Trophoblast cell (in vitro differentiated cells and primary cell): ENCODE measurements at regions not wholly inside any gene's neighbourhood (a gene's known extent, or its start where the extent isn't known, plus 50 kb on each side); places are given as distances from the start of the nearest gene placed in this dataset.

Experiments
- DNase-seq, 2 donors: peaks; one replicate each; pipeline ENCODE4 v3.0.0-alpha.2; 2016
- H2AFZ ChIP-seq: 2 replicates; pipeline ENCODE4 v1.6.1; 2013; ENCODE audit warnings: low read length, moderate library complexity, mild to moderate bottlenecking; ENCODE audit not compliant: insufficient read depth, poor library complexity
- H2AK5ac ChIP-seq: 2 replicates; pipeline ENCODE4 v1.6.1; 2013; ENCODE audit warnings: mild to moderate bottlenecking, low read length
- H2BK120ac ChIP-seq: 2 replicates; pipeline ENCODE4 v1.6.1; 2013; ENCODE audit warnings: low read length, mild to moderate bottlenecking, moderate library complexity; ENCODE audit not compliant: insufficient read depth, poor library complexity
- H2BK12ac ChIP-seq: 2 replicates; pipeline ENCODE4 v1.6.1; 2013; ENCODE audit warnings: mild to moderate bottlenecking, low read length, moderate library complexity
- H2BK5ac ChIP-seq: 2 replicates; pipeline ENCODE4 v1.6.1; 2013; ENCODE audit warnings: low read length, low read depth, moderate library complexity, mild to moderate bottlenecking; ENCODE audit not compliant: poor library complexity
- H3K14ac ChIP-seq: 2 replicates; pipeline ENCODE4 v1.6.1; 2013; ENCODE audit warnings: mild to moderate bottlenecking, low read length
- H3K18ac ChIP-seq: 2 replicates; pipeline ENCODE4 v1.6.1; 2013; ENCODE audit warnings: mild to moderate bottlenecking, low read length
- H3K23ac ChIP-seq: 2 replicates; pipeline ENCODE4 v1.6.1; 2013; ENCODE audit warnings: low read length
- H3K27ac ChIP-seq: 2 replicates; pipeline ENCODE4 v1.5.1; 2013; ENCODE audit warnings: low read depth, mild to moderate bottlenecking, inconsistent platforms, low read length, moderate library complexity
- H3K27me3 ChIP-seq: 2 replicates; pipeline ENCODE4 v1.6.1; 2013; ENCODE audit warnings: inconsistent platforms, mild to moderate bottlenecking, low read length, moderate library complexity; ENCODE audit not compliant: insufficient read depth
- H3K36me3 ChIP-seq, 2 experiments: 1 replicate in 1 of 2; 2 replicates in 1 of 2; pipeline ENCODE4 v1.6.1; 2013; ENCODE audit warnings: low read length in 2 of 2, mild to moderate bottlenecking in 2 of 2, moderate library complexity in 1 of 2; ENCODE audit not compliant: insufficient read depth in 2 of 2, control insufficient read depth in 1 of 2
- H3K4ac ChIP-seq: 2 replicates; pipeline ENCODE4 v1.6.1; 2013; ENCODE audit warnings: low read depth, mild to moderate bottlenecking, low read length, moderate library complexity
- H3K4me1 ChIP-seq, 2 experiments: 1 replicate in 1 of 2; 2 replicates in 1 of 2; pipeline ENCODE4 v1.6.1; 2013; ENCODE audit warnings: low read length in 2 of 2, mild to moderate bottlenecking in 2 of 2, moderate library complexity in 1 of 2; ENCODE audit not compliant: insufficient read depth in 2 of 2, control insufficient read depth in 1 of 2
- H3K4me2 ChIP-seq: 2 replicates; pipeline ENCODE4 v1.6.1; 2013; ENCODE audit warnings: inconsistent platforms, mild to moderate bottlenecking, low read length, moderate library complexity
- H3K4me3 ChIP-seq: 2 replicates; pipeline ENCODE4 v1.5.1; 2013; ENCODE audit warnings: mild to moderate bottlenecking, low read depth, low read length, inconsistent platforms
- H3K79me1 ChIP-seq: one replicate; pipeline ENCODE4 v1.6.1; 2013; ENCODE audit warnings: low read length
- H3K79me2 ChIP-seq: 2 replicates; pipeline ENCODE4 v1.6.1; 2013; ENCODE audit warnings: low read length, mild to moderate bottlenecking; ENCODE audit not compliant: control insufficient read depth, insufficient read depth, poor library complexity
- H3K9ac ChIP-seq: 2 replicates; pipeline ENCODE4 v1.6.1; 2013; ENCODE audit warnings: mild to moderate bottlenecking, low read length
- H3K9me3 ChIP-seq: 2 replicates; pipeline ENCODE4 v1.6.1; 2013; ENCODE audit warnings: low read depth, mild to moderate bottlenecking, control low read depth, inconsistent platforms, low read length; ENCODE audit not compliant: insufficient read depth
- H4K12ac ChIP-seq: 2 replicates; pipeline ENCODE4 v1.6.1; 2013; ENCODE audit warnings: low read depth, mild to moderate bottlenecking, low read length, moderate library complexity
- H4K8ac ChIP-seq: 2 replicates; pipeline ENCODE4 v1.6.1; 2013; ENCODE audit warnings: low read depth, mild to moderate bottlenecking, low read length, moderate library complexity
- H4K91ac ChIP-seq: one replicate; pipeline ENCODE4 v1.6.1; 2013; ENCODE audit warnings: low read depth, mild to moderate bottlenecking, low read length, moderate library complexity
- WGBS: extraction: QIAGEN DNeasy Blood & Tissue Kit; methylation state at CpG from one replicate; pipeline ENCODE4 v1.1.7; 2013; ENCODE audit warnings: missing lambda C conversion rate; ENCODE audit not compliant: insufficient read length, insufficient coverage; ENCODE audit errors: extremely low coverage; 5-methylcytosine and 5-hydroxymethylcytosine counted together

- no peak overlapping the region for H3K23ac ChIP-seq
- DNase-seq = no peak
- no peak overlapping the region for H3K4ac ChIP-seq
- no peaks in the 10 kb centered on the region for H3K27me3 ChIP-seq
- H3K79me2 ChIP-seq = no peaks in the 10 kb centered on the region
- H2BK120ac ChIP-seq = no peak overlapping the region
- H2AFZ ChIP-seq = no peak overlapping the region
- no peak overlapping the region for H2BK12ac ChIP-seq
- no peak overlapping the region for H3K4me2 ChIP-seq
- H4K8ac ChIP-seq = no peak overlapping the region
- no peaks in the 10 kb centered on the region for H3K36me3 ChIP-seq
- peaks cover 3% of the 10 kb centered on the region for H3K79me1 ChIP-seq
- H3K18ac ChIP-seq = no peak overlapping the region
- no peak overlapping the region for H3K9ac ChIP-seq
- WGBS = no CpG with 5 or more reads among the region's 4 CpGs
- peaks cover 3 to 4% of the 10 kb centered on the region in 2 experiments for H3K4me1 ChIP-seq
- H3K14ac ChIP-seq = no peak overlapping the region
- H4K12ac ChIP-seq = no peak overlapping the region
- H2BK5ac ChIP-seq = no peak overlapping the region
- H3K27ac ChIP-seq = no peak overlapping the region
- H3K4me3 ChIP-seq = no peak overlapping the region
- no peaks in the 10 kb centered on the region for H3K9me3 ChIP-seq
- H2AK5ac ChIP-seq = no peak overlapping the region
- no peak overlapping the region for H4K91ac ChIP-seq
Measured at GRCh38 chrX:134734466-134734952, 62.5 kb downstream of the PABIR2 start.

DNA sequence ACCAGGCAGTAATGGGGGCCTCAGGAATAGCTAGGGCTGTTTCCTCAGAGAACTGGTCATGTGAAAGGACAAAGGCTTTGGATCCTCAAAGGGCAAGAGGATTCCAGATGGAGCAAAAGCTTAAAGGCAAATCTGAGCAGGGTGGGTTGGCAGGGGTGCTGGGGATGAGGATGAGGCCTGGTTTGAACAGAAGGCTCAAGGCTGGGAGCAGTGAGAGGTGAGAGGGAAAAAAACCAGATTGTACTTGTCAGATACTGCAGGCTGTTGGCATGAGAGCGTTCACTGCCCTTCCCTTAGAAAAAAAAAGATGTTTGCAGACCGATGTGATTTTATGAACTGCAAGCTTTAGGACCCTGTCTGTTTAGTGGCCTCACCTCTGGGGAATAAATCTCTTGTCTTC is 63.4 kb downstream of the PABIR2 start:
- Histone ChIP-seq H2BK120ac (no peak overlapping the region), H3K9ac (no peak overlapping the region), H3K23ac (no peak overlapping the region), H2AFZ (no peak overlapping the region), H3K14ac (no peak overlapping the region), H4K12ac (no peak overlapping the region), H3K9me3 (no peaks in the 10 kb centered on the region), H3K27me3 (no peaks in the 10 kb centered on the region), H3K79me1 (peaks cover 3% of the 10 kb centered on the region), H3K4me2 (no peak overlapping the region), H2AK5ac (no peak overlapping the region), H3K27ac (no peak overlapping the region), H3K18ac (no peak overlapping the region), H2BK5ac (no peak overlapping the region), H3K79me2 (no peaks in the 10 kb centered on the region), H4K8ac (no peak overlapping the region), H3K4me1 (peaks cover 3 to 4% of the 10 kb centered on the region in 2 experiments), H4K91ac (peak overlapping the region; percentile 43), H2BK12ac (no peak overlapping the region), H3K4me3 (no peak overlapping the region), H3K36me3 (no peaks in the 10 kb centered on the region), H3K4ac (no peak overlapping the region)
- no peak for DNase-seq
- no CpG with 5 or more reads among the region's 2 CpGs for WGBS

- H3K27me3 ChIP-seq = no peaks in the 10 kb centered on the region
- H4K12ac ChIP-seq = no peak overlapping the region
- H2BK5ac ChIP-seq = no peak overlapping the region
- no peaks in the 10 kb centered on the region for H3K79me2 ChIP-seq
- no peak overlapping the region for H4K8ac ChIP-seq
- no peak overlapping the region for H2BK12ac ChIP-seq
- no CpG with 5 or more reads among the region's 6 CpGs for WGBS
- no peak overlapping the region for H3K4me3 ChIP-seq
- no peaks in the 10 kb centered on the region for H3K36me3 ChIP-seq
- no peak overlapping the region for H2BK120ac ChIP-seq
- no peak overlapping the region for H3K27ac ChIP-seq
- no peak overlapping the region for H3K4ac ChIP-seq
- H3K23ac ChIP-seq = no peak overlapping the region
- peaks cover 3% of the 10 kb centered on the region for H3K79me1 ChIP-seq
- no peak overlapping the region for H2AK5ac ChIP-seq
- peaks cover 3 to 4% of the 10 kb centered on the region in 2 experiments for H3K4me1 ChIP-seq
- DNase-seq = no peak
- H3K18ac ChIP-seq = no peak overlapping the region
- H3K14ac ChIP-seq = no peak overlapping the region
- no peak overlapping the region for H2AFZ ChIP-seq
- H4K91ac ChIP-seq = peak overlapping the region; percentile 24
- no peak overlapping the region for H3K4me2 ChIP-seq
- H3K9ac ChIP-seq = no peak overlapping the region
- H3K9me3 ChIP-seq = no peaks in the 10 kb centered on the region
Measured at GRCh38 chrX:134732676-134733075, 64.3 kb downstream of the PABIR2 start.

GRCh38 chrX:134732152-134732551 is 64.9 kb downstream of the PABIR2 start:
- peaks cover 3 to 4% of the 10 kb centered on the region in 2 experiments for H3K4me1 ChIP-seq
- no peaks in the 10 kb centered on the region for H3K9me3 ChIP-seq
- H3K18ac ChIP-seq = no peak overlapping the region
- no peak overlapping the region for H2BK12ac ChIP-seq
- no peaks in the 10 kb centered on the region for H3K36me3 ChIP-seq
- H3K4ac ChIP-seq = no peak overlapping the region
- H3K79me1 ChIP-seq = peaks cover 3% of the 10 kb centered on the region
- no peak overlapping the region for H3K14ac ChIP-seq
- no peak overlapping the region for H3K23ac ChIP-seq
- DNase-seq = no peak
- H4K12ac ChIP-seq = no peak overlapping the region
- H3K4me3 ChIP-seq = no peak overlapping the region
- no CpG with 5 or more reads among the region's 3 CpGs for WGBS
- H2AFZ ChIP-seq = no peak overlapping the region
- no peak overlapping the region for H3K27ac ChIP-seq
- no peak overlapping the region for H3K4me2 ChIP-seq
- H2BK5ac ChIP-seq = no peak overlapping the region
- H4K91ac ChIP-seq = no peak overlapping the region
- no peak overlapping the region for H2BK120ac ChIP-seq
- no peak overlapping the region for H2AK5ac ChIP-seq
- H3K79me2 ChIP-seq = no peaks in the 10 kb centered on the region
- no peaks in the 10 kb centered on the region for H3K27me3 ChIP-seq
- no peak overlapping the region for H3K9ac ChIP-seq
- no peak overlapping the region for H4K8ac ChIP-seq
